ENCODE measurements at regions not wholly inside any gene's neighbourhood (a gene's known extent, or its start where the extent isn't known, plus 50 kb on each side); places are given as distances from the start of the nearest gene placed in this dataset.

DNA sequence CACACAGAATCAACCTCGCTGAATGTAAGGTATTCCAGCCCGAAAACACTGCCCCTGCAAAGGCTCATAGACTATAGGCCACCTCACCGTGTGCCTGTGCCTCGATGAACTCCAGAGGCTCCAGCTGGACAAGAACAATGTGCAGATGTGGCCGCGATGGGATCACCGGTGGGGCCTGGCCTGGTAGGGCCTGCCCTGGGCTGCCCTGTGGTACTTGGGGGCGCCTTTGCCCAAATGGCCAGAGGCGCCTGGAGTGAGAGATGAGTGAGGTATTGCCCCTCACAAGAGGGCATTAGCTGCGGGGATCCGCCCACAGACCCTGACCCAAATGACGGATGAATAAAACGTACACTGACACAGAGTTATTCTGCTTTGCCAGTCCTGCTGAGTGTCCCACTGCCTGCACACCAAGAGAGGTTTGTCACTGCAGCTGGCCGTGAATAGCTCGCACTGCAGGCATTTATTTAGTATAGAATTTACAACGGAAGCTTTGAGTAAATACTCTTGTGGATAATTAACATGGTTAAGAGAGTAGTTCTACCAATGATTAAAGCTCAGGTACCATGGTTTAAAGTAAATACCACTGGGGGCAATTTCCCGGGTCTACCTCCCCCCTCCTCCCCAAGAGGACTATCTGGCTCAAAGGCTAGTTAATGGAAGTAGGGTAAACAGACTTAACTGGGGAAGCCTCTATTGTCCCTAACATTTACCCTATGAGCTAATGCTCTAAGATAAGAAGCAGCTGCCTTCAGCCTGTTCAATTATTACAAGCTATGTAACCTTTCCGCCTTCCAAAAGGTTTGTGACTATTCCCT lies 101.1 kb upstream of the IGLL5 start:
- TF ChIP-seq CTCF (IDR thresholded peaks at IDR 0.05) (no peak), EP300 (IDR thresholded peaks at IDR 0.05) (no peak), POLR2A (IDR thresholded peaks at IDR 0.05) (no peak)

Measured in sigmoid colon (tissue), 4 donors.